CD4-positive, alpha-beta T cell treated with Interleukin-1 beta for 1 hour (primary cell): ENCODE measurements at regions not wholly inside any gene's neighbourhood (a gene's known extent, or its start where the extent isn't known, plus 50 kb on each side); places are given as distances from the start of the nearest gene placed in this dataset.

Source experiments
- DNase-seq, 2 donors: peaks; one replicate each; pipeline ENCODE4 v3.0.0-alpha.2; 2020 to 2022

DNA sequence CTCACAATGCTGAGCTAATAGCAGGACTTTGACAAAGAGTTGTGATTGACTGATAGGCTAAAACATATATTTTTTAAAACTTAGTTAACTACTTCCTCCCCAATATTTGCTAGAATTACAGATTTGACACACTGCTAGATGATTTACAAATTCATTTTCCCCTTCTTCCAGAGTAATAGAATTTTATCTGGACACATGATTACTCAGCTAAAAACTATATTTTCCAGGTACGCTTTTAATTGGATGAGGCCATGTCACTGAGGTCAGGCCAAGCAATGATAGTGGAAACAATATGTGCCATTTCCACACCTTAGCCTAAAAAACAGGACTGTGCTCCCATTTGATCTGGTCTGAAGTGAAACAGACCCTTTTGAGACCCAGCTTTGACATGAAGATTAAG is 193.3 kb upstream of the PGRMC2 start:
- DNase-seq = no peak

DNA sequence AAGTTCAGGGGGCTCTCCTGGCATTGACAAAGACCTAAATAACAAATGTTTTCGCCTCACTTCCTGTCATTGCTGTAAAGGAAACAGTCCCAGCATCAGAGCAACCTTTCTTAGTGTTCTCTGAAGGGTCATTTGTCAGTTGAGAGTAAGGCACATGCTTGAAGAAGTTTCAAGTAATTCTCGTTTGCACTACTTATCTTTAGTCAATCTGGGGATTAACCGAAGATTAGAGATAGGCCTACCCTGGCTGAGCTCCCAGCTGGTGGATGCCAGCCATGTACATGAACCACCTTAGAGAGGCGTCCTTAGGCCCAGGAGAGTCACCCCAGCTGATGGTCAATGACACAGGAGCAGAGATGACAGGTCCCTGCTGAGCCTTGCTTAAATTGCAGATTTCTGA is 189.9 kb upstream of the PGRMC2 start:
- DNase-seq = no peak

DNA sequence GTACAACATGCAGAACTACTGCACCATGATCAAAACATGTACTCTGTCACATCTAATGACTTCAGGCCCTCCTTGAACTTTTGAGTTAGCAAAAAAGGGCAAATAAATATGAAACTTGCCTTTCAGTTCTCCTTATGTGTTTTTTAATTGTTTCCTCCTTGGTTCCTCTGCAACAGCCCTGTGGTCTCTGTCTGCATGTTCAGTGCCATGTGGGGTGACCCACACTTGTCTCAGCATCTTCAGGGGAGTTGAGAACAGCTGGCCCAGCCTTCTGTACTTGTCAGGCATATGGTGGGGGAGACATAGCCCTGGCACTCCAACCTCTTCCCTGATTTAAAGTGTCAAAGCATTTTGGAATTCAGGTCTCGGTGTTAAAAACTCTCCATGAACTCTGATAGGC is 188.0 kb upstream of the PGRMC2 start:
- no peak for DNase-seq

DNA sequence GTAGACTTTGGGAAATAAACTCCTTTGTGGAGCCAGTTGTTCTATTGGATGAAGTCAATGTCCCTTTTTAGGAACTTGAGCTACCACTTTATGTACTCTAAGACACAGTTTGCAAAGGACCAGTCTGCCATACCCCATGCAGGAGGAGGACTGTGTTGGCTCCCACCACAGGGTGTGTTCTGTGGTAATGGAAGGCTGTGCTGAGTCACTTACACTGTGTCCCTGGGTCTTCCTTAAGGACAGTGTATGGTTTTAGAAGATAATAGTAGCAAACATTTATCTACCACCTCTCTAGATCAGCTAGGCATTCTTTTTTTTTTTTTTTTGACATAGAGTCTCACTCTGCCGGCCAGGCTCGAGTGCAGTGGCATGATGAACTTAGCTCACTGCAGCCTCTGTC is 184.0 kb upstream of the PGRMC2 start:
- DNase-seq = no peak

DNA sequence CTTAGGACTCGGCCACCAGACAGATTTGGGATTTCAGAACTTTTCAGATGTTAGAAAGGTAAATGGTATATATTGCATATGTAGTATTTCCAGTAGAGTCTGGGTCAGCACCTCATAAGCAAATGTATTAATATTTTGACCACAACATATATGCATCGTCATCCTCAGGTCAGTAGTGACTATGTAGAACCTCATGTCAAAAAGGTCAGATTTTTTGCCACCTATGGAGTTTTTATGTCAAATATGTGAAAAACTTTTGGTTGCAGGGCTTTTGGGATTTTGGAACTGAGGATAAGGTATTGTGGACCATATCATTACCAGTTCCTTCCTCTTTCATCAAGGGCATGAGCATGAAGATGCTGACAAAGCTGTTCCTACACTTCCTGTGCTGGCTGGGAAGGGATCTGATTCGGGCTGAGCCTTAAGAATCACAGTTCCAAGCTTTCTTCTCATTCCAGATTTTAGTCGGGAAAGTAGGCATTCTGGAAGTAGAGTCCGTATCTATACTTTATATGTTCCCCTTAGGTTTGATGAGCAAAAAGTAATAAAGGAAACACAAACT is 183.0 kb upstream of the PGRMC2 start:
- no peak for DNase-seq

DNA sequence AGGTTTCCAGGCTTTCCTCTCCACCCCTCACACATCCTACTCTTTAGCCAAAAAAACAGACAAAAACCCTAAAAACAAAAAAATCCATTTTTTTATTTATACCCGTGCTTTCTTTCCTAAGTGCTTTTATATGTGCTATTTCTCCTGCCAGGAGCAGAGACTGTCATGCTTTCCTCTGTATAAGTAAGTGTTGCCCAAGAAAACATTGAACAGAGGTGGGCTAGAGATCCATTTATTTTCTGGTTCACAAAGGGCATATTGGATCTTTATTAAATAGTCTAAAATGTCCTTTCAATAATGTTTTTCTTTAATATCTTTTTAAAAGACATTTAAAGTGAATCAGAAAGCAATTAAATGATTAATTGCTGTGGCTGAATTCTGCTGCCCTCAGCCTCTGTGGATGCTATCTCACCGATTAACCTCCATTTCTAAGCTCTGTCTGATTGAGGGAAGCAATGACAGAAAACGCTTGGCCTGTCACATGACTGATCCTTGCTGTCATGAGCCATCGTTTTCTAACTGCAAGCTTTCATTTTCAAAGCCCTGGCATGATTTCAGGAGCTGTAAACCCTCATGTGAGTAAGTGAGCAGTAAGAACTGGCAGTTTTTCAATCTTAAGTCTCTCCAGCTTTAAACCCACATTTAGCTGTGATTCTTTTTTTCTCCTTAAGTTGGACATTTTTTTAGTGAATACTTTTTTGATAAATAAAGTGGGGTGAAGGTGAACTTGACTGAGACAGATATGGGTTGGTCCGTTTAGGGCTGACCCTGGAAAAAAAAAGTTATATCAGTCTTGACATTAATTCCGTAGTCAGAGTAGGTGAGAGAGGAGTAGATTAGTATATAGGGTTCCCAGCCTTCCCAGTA is 180.7 kb upstream of the PGRMC2 start:
- no peak for DNase-seq

DNA sequence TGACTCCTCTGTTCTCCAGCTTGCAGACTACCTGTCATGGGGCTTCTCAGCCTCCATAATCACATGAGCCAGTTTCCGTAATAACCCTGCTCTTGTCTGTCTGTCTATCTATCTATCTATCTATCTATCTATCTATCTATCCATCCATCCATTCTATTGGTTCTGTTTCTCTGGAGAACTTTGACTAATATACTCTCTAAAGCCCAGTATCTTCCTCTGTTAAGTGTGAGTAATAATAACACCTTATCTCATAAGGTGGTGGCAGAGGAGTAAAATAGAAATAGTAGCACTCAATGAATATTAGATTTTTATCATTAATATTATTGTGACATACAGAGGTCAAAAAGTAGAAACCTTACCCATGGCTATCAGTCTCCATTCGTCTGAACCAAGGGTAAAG is 177.9 kb upstream of the PGRMC2 start:
- DNase-seq = no peak

DNA sequence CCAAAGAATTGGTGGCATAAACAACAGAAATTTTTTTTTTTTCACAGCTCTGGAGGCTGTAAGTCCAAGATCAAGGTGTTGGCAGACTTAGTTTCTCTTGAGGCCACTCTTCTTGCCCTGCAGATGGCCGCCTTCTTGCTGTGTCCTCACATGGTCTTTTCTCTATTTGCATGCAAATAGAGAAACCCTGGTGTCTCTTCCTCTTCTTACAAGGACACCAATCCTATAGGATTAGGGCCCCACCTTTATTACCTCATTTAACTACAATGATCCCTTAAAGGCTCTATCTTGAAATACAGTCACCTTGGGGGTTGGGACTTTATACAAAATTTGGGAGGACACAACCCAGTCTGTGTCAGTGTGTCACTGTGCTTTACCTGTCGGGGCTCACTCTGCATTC is 175.4 kb upstream of the PGRMC2 start:
- no peak for DNase-seq

DNA sequence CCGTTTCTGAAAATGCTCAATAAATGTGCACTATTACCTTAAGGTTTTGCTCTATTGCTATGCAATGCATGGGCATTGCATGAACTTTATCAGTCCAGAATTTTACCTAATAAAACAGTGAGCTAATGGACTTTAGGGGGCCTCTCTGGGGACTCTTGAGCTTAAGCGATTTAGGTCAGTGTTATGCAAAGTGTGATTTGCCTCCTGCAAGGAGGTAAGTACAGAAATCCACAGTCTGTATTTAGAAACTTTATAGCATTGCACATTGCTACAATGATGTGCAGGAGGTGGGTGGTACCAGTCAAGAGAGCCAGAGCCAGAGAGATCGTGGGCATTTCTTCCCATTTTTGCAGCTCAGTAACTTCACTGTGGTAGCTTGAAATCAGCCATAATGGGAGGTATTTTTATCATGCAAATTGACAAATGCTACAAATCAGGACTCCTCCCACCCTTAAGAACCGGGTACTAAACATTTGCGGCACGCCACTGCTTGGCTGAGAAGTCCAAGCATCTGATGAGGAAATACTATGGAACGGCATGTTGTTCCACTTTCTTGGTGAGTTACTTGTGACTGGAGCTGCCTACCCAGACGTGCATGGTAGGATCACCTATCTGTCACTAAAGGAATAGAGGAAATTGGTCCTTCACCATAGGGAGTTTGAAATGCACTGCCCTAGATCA is 174.6 kb upstream of the PGRMC2 start:
- no peak for DNase-seq

DNA sequence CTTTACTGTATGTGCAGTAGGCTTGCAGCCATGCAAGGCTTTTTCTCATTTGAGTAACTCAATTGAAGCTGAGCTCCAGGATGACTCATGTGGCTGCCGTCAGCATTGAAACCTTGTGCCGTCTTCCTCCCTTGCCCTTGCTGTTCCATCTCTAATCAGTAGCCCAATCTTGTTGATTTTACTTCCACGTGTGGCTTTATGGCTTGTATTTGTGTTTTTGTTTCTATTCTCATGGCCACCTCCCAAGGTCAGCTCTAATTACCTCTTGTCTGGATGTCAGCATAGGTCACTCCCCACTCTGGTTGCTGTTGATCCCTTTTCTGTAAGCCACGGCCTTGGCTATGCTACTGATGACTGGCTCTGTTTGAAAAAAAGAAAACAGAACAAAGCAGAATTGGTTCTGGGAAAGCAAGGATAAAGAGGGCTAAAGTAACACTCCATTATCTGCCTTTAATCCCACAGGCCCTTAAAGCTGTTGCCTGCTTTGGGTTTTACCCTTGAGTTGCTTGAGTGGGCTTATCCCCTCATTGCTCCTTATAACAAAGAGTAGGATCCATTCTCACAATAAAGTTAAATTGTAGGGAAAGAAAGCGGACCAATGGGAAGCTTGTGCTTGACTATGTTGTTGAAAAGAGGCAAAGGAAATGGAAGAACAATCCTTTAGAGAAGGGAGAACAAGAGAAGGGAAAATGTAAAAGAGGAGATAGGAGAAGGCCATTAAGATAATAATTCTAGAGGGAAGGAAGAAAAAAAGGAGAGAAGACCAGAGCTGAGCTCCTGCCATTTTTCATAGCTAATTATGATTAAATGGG is 173.9 kb upstream of the PGRMC2 start:
- DNase-seq = no peak

DNA sequence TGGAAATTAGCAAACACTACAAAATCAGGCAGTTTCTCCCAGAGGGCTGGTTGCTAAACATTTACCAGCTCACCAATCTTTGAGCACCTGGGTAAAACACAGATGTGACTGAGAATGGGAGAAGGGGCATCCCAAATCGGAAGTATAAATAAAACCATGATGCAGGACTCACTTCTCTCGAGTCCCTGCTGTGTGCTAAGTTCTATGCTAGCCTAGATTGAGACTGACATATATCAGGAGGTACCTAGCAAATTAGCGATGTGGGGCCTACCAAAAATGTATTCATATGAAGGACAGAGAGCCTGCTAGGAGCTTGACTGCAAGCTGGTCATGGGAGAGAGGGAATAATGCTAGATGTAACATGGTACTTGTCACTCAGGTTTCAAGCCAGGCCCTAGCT is 171.9 kb upstream of the PGRMC2 start:
- no peak for DNase-seq

DNA sequence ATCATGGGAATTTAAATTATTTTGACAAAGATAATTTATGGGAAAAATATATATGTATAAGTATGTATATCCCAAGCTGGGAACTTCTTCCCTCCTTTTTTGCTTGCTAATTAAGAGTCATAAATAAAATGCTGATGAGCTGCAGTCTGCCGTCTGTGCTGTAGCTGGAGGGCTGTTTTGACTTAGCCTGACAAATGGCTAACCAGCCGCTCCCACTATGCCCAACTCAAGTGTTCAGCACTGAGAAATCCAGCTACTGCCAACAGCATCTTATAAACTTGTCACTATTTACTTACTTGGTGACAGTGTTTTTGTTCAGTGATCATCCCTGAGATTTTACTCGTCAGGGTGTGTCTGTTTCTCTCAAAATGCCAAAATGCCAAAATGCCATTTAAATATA is 171.2 kb upstream of the PGRMC2 start:
- DNase-seq = no peak

DNA sequence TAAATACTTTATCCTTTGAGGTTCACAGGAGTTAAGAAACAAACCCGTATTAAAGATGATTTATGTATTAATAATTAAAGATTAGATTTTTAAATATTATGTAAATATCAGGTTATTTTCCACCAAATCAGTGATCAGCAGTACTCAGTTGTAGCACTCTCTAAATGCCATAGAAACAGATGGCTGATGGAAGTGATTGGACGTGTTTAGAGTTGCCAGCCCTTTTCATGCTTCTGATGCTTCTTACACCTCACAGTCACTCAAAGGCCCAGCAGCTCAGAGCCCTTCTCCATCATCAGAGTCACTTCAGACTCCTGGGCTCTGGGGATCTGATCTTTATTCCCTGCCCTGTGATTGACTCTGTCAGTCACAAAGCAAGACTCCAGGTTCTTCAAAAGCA is 170.1 kb upstream of the PGRMC2 start:
- DNase-seq = no peak

DNA sequence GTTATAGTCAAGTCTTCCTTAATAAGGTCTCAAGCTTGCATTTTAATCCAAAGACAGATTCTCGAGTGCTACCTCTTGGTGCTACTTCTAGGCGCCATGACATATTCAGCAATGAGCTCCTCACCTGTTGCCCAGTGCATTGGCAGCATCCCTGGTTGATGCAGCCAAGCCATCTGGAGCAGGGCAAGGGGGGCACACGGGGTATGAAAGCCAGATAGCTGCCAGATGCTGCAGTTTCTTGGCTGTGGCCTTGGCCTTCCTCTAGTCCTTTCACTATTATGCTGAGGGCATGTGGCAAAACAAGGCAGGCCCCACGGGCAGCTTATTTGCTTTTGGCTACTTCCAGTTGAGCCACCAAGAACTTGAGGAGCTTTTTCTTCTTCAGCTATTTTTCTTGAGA is 168.6 kb upstream of the PGRMC2 start:
- no peak for DNase-seq

DNA sequence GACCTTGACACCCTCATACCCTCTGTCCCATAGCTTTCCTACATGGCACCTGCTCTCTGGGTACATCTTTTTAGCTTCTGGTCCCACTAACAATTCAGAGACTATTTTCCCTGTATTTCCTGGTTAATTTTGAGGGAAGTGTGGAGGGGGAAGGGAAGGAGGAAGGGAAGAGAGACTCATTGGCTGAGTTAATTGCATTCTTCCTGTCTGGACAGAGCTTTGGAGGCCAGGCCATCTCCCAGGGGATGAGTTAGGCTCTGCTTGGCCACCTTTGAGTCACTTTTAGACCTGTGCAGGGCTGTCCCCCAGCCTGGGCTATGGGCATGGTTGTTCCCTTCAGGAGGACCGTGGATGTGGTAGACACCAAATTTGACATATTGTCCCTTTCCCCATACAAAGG is 167.9 kb upstream of the PGRMC2 start:
- no peak for DNase-seq

DNA sequence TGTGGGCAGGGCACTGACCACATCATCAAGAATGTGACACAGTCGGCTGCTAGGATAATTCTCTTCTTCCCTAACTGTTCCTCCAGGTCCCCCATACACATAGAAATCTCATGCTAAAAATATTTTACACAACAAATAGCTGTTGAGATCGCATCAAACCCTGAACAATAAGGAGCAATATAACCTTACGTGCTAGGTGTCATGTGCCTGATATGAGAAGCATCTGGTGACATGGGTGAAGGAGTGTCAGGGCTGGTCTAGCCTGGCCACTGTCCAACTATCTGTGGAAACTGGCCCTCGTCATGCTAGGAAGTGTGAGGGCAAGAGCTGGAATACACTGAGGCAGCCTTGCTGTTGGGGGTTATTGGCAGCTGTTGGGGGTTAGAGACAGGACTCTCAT is 167.3 kb upstream of the PGRMC2 start:
- no peak for DNase-seq

DNA sequence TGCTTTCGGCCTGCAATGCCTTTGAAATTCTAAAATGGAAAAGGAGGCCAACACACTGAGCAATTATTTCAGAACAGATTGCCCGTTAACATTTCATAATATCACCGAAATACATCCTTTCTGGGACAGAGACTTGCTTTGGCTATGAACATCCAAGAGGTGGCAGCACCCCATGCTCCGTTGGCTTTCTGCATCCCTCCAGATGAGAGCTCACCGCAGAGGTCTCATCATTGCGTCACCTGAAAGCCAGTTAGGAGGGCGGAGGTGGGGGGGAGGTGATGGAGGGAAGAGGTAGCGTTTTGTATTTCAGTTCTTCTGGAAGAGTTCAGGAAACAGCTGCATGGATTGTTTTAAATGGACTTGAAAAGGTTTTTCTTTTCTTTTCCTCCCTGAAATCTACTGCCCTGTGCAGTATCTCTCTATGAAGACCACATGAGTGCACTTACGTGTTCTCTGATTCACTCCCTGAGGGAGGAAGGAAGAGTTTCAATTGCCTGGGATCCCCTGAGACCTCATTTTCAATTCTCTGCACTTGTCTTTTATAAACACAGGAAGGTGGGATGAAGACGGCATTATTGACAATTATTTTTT is 166.8 kb upstream of the PGRMC2 start:
- DNase-seq = peak; percentile 53 to 60

DNA sequence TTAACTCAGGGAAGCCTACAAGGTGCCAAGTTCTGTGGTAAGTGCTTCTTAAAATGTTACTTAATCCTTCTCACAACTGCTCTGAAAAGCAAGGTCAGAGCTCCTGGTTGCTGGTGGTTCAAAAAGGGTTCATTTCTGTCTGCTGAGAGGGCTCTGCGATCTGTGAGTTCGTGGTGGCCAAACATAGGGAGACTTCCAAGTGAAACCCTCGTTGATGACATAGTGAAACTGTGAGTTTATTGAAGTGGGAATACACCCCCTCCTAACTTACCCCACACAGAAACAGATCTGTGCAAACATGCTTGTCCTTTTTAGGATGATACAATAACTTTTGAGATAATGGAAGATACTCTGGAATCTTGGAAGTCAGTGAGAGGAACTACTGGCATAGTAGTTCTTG is 164.8 kb upstream of the PGRMC2 start:
- no peak for DNase-seq

DNA sequence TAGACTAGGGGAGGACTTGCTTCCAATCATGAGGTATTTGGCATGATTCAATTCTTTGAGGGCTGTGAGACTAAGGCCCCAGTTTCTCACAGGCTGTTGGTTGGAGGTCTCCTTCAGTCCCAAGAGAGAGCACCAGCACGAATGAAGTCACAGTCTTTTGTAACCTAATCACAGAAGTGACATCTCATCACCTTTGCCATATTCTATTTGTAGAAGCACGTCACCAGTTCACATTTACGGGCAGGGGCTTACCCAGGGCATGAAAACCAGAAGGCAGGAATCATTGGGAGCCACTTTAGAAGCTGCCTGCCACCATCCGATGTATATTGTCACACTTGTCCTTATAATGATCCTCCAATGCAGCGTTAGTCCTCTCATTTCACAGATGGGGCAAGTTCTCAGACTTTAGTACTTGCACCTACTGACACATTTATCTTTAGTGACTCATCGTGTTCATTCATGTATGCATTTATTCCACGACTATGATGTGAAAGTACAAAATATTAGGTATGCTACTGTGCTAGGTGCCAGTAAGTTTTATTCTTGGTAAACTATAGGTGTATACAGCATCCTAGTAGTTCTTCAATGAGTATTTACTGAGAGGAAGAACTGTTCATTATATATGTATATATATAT is 163.8 kb upstream of the PGRMC2 start:
- no peak for DNase-seq

DNA sequence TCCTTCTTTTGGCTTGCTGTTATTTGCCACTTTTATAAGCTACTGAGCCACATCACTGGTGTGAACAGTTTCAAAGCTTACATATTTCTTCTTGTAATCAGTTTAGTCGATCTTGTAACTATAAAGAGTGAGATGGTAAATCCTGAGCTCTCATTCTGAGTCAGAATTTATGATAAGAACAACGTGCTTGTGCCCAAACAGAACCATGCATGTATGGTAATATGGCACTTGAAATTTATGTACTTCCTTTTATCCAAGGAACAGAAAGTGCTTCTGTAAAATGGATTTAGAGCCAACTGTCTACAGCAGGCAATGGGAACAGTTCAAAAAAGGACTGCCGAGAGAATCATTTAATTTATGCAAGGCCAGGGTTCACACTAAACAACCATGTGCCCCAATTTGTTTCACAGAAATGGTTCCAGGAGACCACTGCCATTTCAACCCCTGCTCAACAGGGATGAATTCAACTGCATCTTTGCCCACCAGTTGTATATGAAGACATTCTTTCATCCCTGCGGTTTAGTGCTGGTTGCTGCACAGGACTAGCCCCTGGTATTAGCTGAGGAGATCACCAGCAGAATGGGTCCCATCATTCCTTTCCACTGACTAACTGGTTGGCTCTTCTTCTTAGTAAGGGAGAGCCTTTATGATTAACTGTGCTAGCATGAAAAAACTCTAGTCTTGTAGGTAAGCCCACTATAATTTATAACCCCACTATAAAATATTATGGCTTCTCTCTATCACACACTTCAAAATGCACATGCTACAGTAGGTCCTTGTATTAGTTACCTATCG is 162.9 kb upstream of the PGRMC2 start:
- DNase-seq = no peak

DNA sequence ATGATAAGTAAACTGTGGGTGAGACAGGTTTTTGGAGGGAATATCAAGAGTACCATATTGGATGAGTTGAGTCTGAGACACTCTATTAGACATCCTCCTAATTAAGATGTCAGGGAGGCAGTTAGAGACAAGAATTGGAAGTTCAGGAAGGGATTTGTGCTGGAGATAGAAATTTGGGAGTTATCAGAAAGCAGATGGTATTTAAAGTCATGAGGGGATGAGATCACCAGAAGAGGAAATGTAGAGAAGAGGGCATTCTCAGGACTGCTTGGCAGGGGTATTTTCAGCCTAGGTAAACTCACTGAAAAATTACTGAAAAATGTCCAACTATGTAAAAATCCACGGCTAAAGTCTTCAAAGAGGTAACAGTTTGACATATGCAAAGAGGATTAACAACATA is 161.6 kb upstream of the PGRMC2 start:
- DNase-seq = no peak
